H1 (cell line): ENCODE measurements at regions not wholly inside any gene's neighbourhood (a gene's known extent, or its start where the extent isn't known, plus 50 kb on each side); places are given as distances from the start of the nearest gene placed in this dataset.

Experiments used
- CHD7 ChIP-seq: fragments of 300-600 bp; sonication (generic); IDR thresholded peaks from 2 replicates; pipeline ENCODE4 v1.7.1; 2012; ENCODE audit warnings: low read length, moderate library complexity, mild to moderate bottlenecking, inconsistent platforms; ENCODE audit not compliant: insufficient replicate concordance
- RAD21 ChIP-seq, 2 experiments: IDR thresholded peaks in 1 of 2; conservative IDR thresholded peaks in 1 of 2; 2 replicates each; pipeline ENCODE4 v1.6.1; 2011; ENCODE audit warnings: low read depth in 2 of 2, low read length in 2 of 2, improper control_type of control experiment in 1 of 2, inconsistent platforms in 1 of 2, mild to moderate bottlenecking in 1 of 2, moderate library complexity in 1 of 2
- TCF12 ChIP-seq: IDR thresholded peaks from 2 replicates; pipeline ENCODE4 v1.6.1; 2011; ENCODE audit warnings: low read depth, mild to moderate bottlenecking, low read length
- TF ChIP-seq, protein P1 (sequence below), 3 experiments: IDR thresholded peaks; 1 replicate in 2 of 3; 2 replicates in 1 of 3; pipeline versions ENCODE4 v1.5.1 to v1.6.1; 2011; ENCODE audit warnings: low read length in 3 of 3, mild to moderate bottlenecking in 3 of 3, inconsistent platforms in 2 of 3, low read depth in 1 of 3, moderate library complexity in 1 of 3; ENCODE audit not compliant: insufficient read depth in 1 of 3; ENCODE audit errors: control extremely low read depth in 1 of 3

- TF ChIP-seq CHD7 (no peak), RAD21 (IDR thresholded peaks at IDR 0.05 in 1 of 2, conservative IDR thresholded peaks at IDR 0.05 in 1 of 2; ENCODE audit: low read depth in 2 of 2, low read length in 2 of 2) (peak; percentile 63), TCF12 (no peak)
- TF ChIP-seq, protein P1, sequence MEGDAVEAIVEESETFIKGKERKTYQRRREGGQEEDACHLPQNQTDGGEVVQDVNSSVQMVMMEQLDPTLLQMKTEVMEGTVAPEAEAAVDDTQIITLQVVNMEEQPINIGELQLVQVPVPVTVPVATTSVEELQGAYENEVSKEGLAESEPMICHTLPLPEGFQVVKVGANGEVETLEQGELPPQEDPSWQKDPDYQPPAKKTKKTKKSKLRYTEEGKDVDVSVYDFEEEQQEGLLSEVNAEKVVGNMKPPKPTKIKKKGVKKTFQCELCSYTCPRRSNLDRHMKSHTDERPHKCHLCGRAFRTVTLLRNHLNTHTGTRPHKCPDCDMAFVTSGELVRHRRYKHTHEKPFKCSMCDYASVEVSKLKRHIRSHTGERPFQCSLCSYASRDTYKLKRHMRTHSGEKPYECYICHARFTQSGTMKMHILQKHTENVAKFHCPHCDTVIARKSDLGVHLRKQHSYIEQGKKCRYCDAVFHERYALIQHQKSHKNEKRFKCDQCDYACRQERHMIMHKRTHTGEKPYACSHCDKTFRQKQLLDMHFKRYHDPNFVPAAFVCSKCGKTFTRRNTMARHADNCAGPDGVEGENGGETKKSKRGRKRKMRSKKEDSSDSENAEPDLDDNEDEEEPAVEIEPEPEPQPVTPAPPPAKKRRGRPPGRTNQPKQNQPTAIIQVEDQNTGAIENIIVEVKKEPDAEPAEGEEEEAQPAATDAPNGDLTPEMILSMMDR (IDR thresholded peaks at IDR 0.05; ENCODE audit: control extremely low read depth in 1 of 3, insufficient read depth in 1 of 3, low read depth in 1 of 3, low read length in 3 of 3) = peak in 2 of 3 experiments; percentile 50 to 51; a peak in 2 of 4 replicates
Measured at GRCh38 chr6:141677598-141678211, 455.0 kb upstream of the GJE1 start (continued).
